Dendritic cell treated with granulocyte-macrophage colony-stimulating factor and Interleukin-4, amounts not matched to agents 40 ng/mL and 50 ng/mL, for 4 days (primary cell): ENCODE measurements at regions not wholly inside any gene's neighbourhood (a gene's known extent, or its start where the extent isn't known, plus 50 kb on each side); places are given as distances from the start of the nearest gene placed in this dataset.

Experiments
- H3K27ac Mint-ChIP-seq: one replicate; pipeline ENCODE4 v1.8.0; 2022; ENCODE audit warnings: mild to moderate bottlenecking, mixed read lengths
- H3K27me3 Mint-ChIP-seq: one replicate; pipeline ENCODE4 v1.8.0; 2022; ENCODE audit warnings: mild to moderate bottlenecking, mixed read lengths
- H3K36me3 Mint-ChIP-seq: one replicate; pipeline ENCODE4 v1.8.0; 2022; ENCODE audit warnings: low read depth, mixed read lengths
- H3K4me1 Mint-ChIP-seq: one replicate; pipeline ENCODE4 v1.8.0; 2022; ENCODE audit warnings: low read depth, mixed read lengths
- H3K4me3 Mint-ChIP-seq: one replicate; pipeline ENCODE4 v1.8.0; 2022; ENCODE audit warnings: mild to moderate bottlenecking, moderate library complexity, mixed read lengths
- H3K9me3 Mint-ChIP-seq: one replicate; pipeline ENCODE4 v1.8.0; 2022; ENCODE audit warnings: mixed read lengths
- intact Hi-C: fragments of 100-400 bp; cut with micrococcal nuclease; formaldehyde crosslinking; loops from one replicate; pipeline ENCODE4 v1.15.0; 2022

GRCh38 chr3:144237351-144237750 lies 265.7 kb downstream of the DIPK2A start:
- Mint-ChIP-seq H3K4me1 (no peaks in the 10 kb centered on the region), H3K27ac (no peak overlapping the region), H3K9me3 (no peaks in the 10 kb centered on the region), H3K36me3 (no peaks in the 10 kb centered on the region), H3K27me3 (no peaks in the 10 kb centered on the region), H3K4me3 (no peak overlapping the region)
- intact Hi-C loops: no loop called here

GRCh38 chr3:144241404-144241803 lies 269.8 kb downstream of the DIPK2A start:
- Mint-ChIP-seq H3K4me3 (no peak overlapping the region), H3K9me3 (no peaks in the 10 kb centered on the region), H3K27ac (no peak overlapping the region), H3K27me3 (peaks cover 1% of the 10 kb centered on the region), H3K4me1 (no peaks in the 10 kb centered on the region), H3K36me3 (no peaks in the 10 kb centered on the region)
- intact Hi-C loops: no loop called here

GRCh38 chr3:144242747-144243146 lies 271.1 kb downstream of the DIPK2A start:
- no peak overlapping the region for H3K4me3 Mint-ChIP-seq
- intact Hi-C loops: no loop called here
- no peaks in the 10 kb centered on the region for H3K4me1 Mint-ChIP-seq
- H3K27me3 Mint-ChIP-seq: peaks cover 1% of the 10 kb centered on the region
- H3K27ac Mint-ChIP-seq: no peak overlapping the region
- no peaks in the 10 kb centered on the region for H3K9me3 Mint-ChIP-seq
- H3K36me3 Mint-ChIP-seq: no peaks in the 10 kb centered on the region

GRCh38 chr3:144244662-144245061 lies 273.0 kb downstream of the DIPK2A start:
- Mint-ChIP-seq H3K27ac (no peak overlapping the region), H3K4me1 (no peaks in the 10 kb centered on the region), H3K36me3 (no peaks in the 10 kb centered on the region), H3K27me3 (peaks cover 5% of the 10 kb centered on the region), H3K4me3 (no peak overlapping the region), H3K9me3 (peaks cover 10% of the 10 kb centered on the region)
- intact Hi-C loops: no loop called here

- H3K4me1 Mint-ChIP-seq: peaks cover 4% of the 10 kb centered on the region
- H3K36me3 Mint-ChIP-seq: no peaks in the 10 kb centered on the region
- no peak overlapping the region for H3K4me3 Mint-ChIP-seq
- H3K9me3 Mint-ChIP-seq: peaks cover 10% of the 10 kb centered on the region
- peaks cover 11% of the 10 kb centered on the region for H3K27me3 Mint-ChIP-seq
- intact Hi-C loops: loop anchor here (10.0 kb wide), 1 partner anchor 278 kb away; the partner anchor contains the start of gene DIPK2A
- H3K27ac Mint-ChIP-seq: no peak overlapping the region
Observed at GRCh38 chr3:144252896-144253295, 281.3 kb downstream of the DIPK2A start.

- H3K36me3 Mint-ChIP-seq: no peaks in the 10 kb centered on the region
- peaks cover 8% of the 10 kb centered on the region for H3K27me3 Mint-ChIP-seq
Observed at GRCh38 chr3:144257381-144257780, 285.8 kb downstream of the DIPK2A start.

GRCh38 chr3:144259267-144259666 lies 287.6 kb downstream of the DIPK2A start:
- no peaks in the 10 kb centered on the region for H3K9me3 Mint-ChIP-seq
- no peak overlapping the region for H3K27ac Mint-ChIP-seq
- H3K27me3 Mint-ChIP-seq: peaks cover 10% of the 10 kb centered on the region
- no peaks in the 10 kb centered on the region for H3K36me3 Mint-ChIP-seq
- intact Hi-C loops: loop anchor here (10.0 kb wide), 1 partner anchor 284 kb away; the partner anchor contains the start of gene DIPK2A
- H3K4me1 Mint-ChIP-seq: peaks cover 4% of the 10 kb centered on the region
- no peak overlapping the region for H3K4me3 Mint-ChIP-seq

More at GRCh38 chr3:144257381-144257780, 285.8 kb downstream of the DIPK2A start:
- no peak overlapping the region for H3K27ac Mint-ChIP-seq
- H3K4me1 Mint-ChIP-seq: peaks cover 4% of the 10 kb centered on the region
- no peaks in the 10 kb centered on the region for H3K9me3 Mint-ChIP-seq
- intact Hi-C loops: loop anchor here (10.0 kb wide), 1 partner anchor 283 kb away; the partner anchor contains the start of gene DIPK2A
- H3K4me3 Mint-ChIP-seq: no peak overlapping the region

GRCh38 chr3:144263706-144264105 lies 292.1 kb downstream of the DIPK2A start:
- Mint-ChIP-seq H3K36me3 (no peaks in the 10 kb centered on the region), H3K27ac (no peak overlapping the region), H3K9me3 (no peaks in the 10 kb centered on the region), H3K4me1 (no peaks in the 10 kb centered on the region), H3K4me3 (no peak overlapping the region), H3K27me3 (peaks cover 4% of the 10 kb centered on the region)
- intact Hi-C loops: no loop called here

GRCh38 chr3:144264350-144264749 lies 292.7 kb downstream of the DIPK2A start:
- no peaks in the 10 kb centered on the region for H3K4me1 Mint-ChIP-seq
- no peaks in the 10 kb centered on the region for H3K36me3 Mint-ChIP-seq
- peaks cover 4% of the 10 kb centered on the region for H3K27me3 Mint-ChIP-seq
- no peak overlapping the region for H3K4me3 Mint-ChIP-seq
- intact Hi-C loops: no loop called here
- H3K27ac Mint-ChIP-seq: no peak overlapping the region
- no peaks in the 10 kb centered on the region for H3K9me3 Mint-ChIP-seq

- Mint-ChIP-seq H3K27ac (no peak overlapping the region), H3K4me3 (no peak overlapping the region)
Observed at GRCh38 chr3:144264794-144265193, 293.2 kb downstream of the DIPK2A start.

GRCh38 chr3:144265542-144266100 lies 294.0 kb downstream of the DIPK2A start:
- Mint-ChIP-seq H3K4me1 (peaks cover 8% of the 10 kb centered on the region), H3K9me3 (no peaks in the 10 kb centered on the region), H3K27ac (no peak overlapping the region), H3K27me3 (peaks cover 1% of the 10 kb centered on the region), H3K36me3 (no peaks in the 10 kb centered on the region), H3K4me3 (no peak overlapping the region)
- intact Hi-C loops: no loop called here

More at GRCh38 chr3:144264794-144265193, 293.2 kb downstream of the DIPK2A start:
- Mint-ChIP-seq H3K27me3 (peaks cover 4% of the 10 kb centered on the region), H3K4me1 (peaks cover 1% of the 10 kb centered on the region), H3K9me3 (no peaks in the 10 kb centered on the region), H3K36me3 (no peaks in the 10 kb centered on the region)
- intact Hi-C loops: no loop called here

GRCh38 chr3:144270100-144270499 lies 298.5 kb downstream of the DIPK2A start:
- Mint-ChIP-seq H3K27me3 (no peaks in the 10 kb centered on the region), H3K4me3 (no peak overlapping the region), H3K4me1 (peaks cover 8% of the 10 kb centered on the region), H3K27ac (no peak overlapping the region), H3K9me3 (no peaks in the 10 kb centered on the region), H3K36me3 (no peaks in the 10 kb centered on the region)
- intact Hi-C loops: no loop called here

GRCh38 chr3:144272680-144273079 lies 301.1 kb downstream of the DIPK2A start:
- Mint-ChIP-seq H3K9me3 (no peaks in the 10 kb centered on the region), H3K36me3 (no peaks in the 10 kb centered on the region), H3K27me3 (no peaks in the 10 kb centered on the region), H3K4me1 (peaks cover 8% of the 10 kb centered on the region), H3K4me3 (no peak overlapping the region), H3K27ac (no peak overlapping the region)
- intact Hi-C loops: no loop called here

- intact Hi-C loops: no loop called here
- H3K27ac Mint-ChIP-seq: no peak overlapping the region
- H3K4me1 Mint-ChIP-seq: peaks cover 8% of the 10 kb centered on the region
- no peaks in the 10 kb centered on the region for H3K9me3 Mint-ChIP-seq
- no peaks in the 10 kb centered on the region for H3K27me3 Mint-ChIP-seq
- no peaks in the 10 kb centered on the region for H3K36me3 Mint-ChIP-seq
- no peak overlapping the region for H3K4me3 Mint-ChIP-seq
Observed at GRCh38 chr3:144273601-144274000, 302.0 kb downstream of the DIPK2A start.

- Mint-ChIP-seq H3K4me1 (peaks cover 5% of the 10 kb centered on the region), H3K27me3 (no peaks in the 10 kb centered on the region), H3K27ac (no peak overlapping the region), H3K9me3 (no peaks in the 10 kb centered on the region), H3K4me3 (no peak overlapping the region), H3K36me3 (no peaks in the 10 kb centered on the region)
- intact Hi-C loops: no loop called here
Observed at GRCh38 chr3:144275005-144275404, 303.4 kb downstream of the DIPK2A start.
